HG03159 (cell line): ENCODE measurements at regions not wholly inside any gene's neighbourhood (a gene's known extent, or its start where the extent isn't known, plus 50 kb on each side); places are given as distances from the start of the nearest gene placed in this dataset.

ENCODE experiments used
- ATAC-seq: cut with Tn5 transposase; IDR thresholded peaks from one replicate; pipeline ENCODE4 v1.9.1; 2021; ENCODE audit warnings: mild to moderate bottlenecking, moderate library complexity; ENCODE audit not compliant: unreplicated experiment

- no peak for ATAC-seq
Measured at GRCh38 chr5:145222622-145223021, 612.5 kb downstream of the PRELID2 start.

- no peak for ATAC-seq
Measured at GRCh38 chr5:145221416-145221815, 613.7 kb downstream of the PRELID2 start.

GRCh38 chr5:145220481-145220880 is 614.7 kb downstream of the PRELID2 start:
- no peak for ATAC-seq

- ATAC-seq = no peak
Measured at GRCh38 chr5:145218982-145219381, 616.2 kb downstream of the PRELID2 start.

- no peak for ATAC-seq
Measured at GRCh38 chr5:145218019-145218418, 617.1 kb downstream of the PRELID2 start.

- ATAC-seq = no peak
Measured at GRCh38 chr5:145210020-145210419, 625.1 kb downstream of the PRELID2 start.

GRCh38 chr5:145205546-145205945 is 629.6 kb downstream of the PRELID2 start:
- ATAC-seq = no peak

- no peak for ATAC-seq
Measured at GRCh38 chr5:145204743-145205142, 630.4 kb downstream of the PRELID2 start.

- no peak for ATAC-seq
Measured at GRCh38 chr5:145203193-145203592, 631.9 kb downstream of the PRELID2 start.

- ATAC-seq = no peak
Measured at GRCh38 chr5:145198525-145199260, 636.4 kb downstream of the PRELID2 start.

GRCh38 chr5:145189746-145190145 is 645.4 kb downstream of the PRELID2 start:
- no peak for ATAC-seq

- ATAC-seq = no peak
Measured at GRCh38 chr5:145180371-145180770, 654.8 kb downstream of the PRELID2 start.

- no peak for ATAC-seq
Measured at GRCh38 chr5:145178641-145179523, 656.3 kb downstream of the PRELID2 start.

GRCh38 chr5:145176041-145176440 is 659.1 kb downstream of the PRELID2 start:
- ATAC-seq = no peak

GRCh38 chr5:145166110-145166509 is 669.0 kb downstream of the PRELID2 start:
- ATAC-seq = no peak

- no peak for ATAC-seq
Measured at GRCh38 chr5:145163876-145164275, 671.3 kb downstream of the PRELID2 start.

- ATAC-seq = no peak
Measured at GRCh38 chr5:145162626-145163025, 672.5 kb downstream of the PRELID2 start.

GRCh38 chr5:145161391-145161790 is 673.8 kb downstream of the PRELID2 start:
- ATAC-seq = no peak

GRCh38 chr5:145160679-145161078 is 674.5 kb downstream of the PRELID2 start:
- ATAC-seq = no peak

GRCh38 chr5:145158730-145159129 is 676.4 kb downstream of the PRELID2 start:
- no peak for ATAC-seq

GRCh38 chr5:145157841-145158240 is 677.3 kb downstream of the PRELID2 start:
- no peak for ATAC-seq

GRCh38 chr5:145141534-145141933 is 693.6 kb downstream of the PRELID2 start:
- no peak for ATAC-seq
